ENCODE measurements at regions not wholly inside any gene's neighbourhood (a gene's known extent, or its start where the extent isn't known, plus 50 kb on each side); places are given as distances from the start of the nearest gene placed in this dataset.
"Not testable (repeated sequence)": the region's sequence is repeated elsewhere in the genome, so short reads cannot be mapped to it uniquely, and the experiment has no call there.

GRCh38 chr4:83947830-83948193 is 411.9 kb downstream of the GPAT3 start:
- intact Hi-C loops (cut with DNase I): no loop called here
- Histone ChIP-seq H3K4me3 (replicated peaks in 1 of 3) (no peak overlapping the region), H3K9me3 (no peaks in the 10 kb centered on the region), H3K27ac (no peak overlapping the region), H3K27me3 (no peaks in the 10 kb centered on the region), H3K36me3 (no peaks in the 10 kb centered on the region), H3K4me1 (no peaks in the 10 kb centered on the region)
- no peak for DNase-seq
- 38 to 42% methylated on average over 3 of the region's 3 CpGs for WGBS, 2 donors
- no peak for TF ChIP-seq POLR2A (IDR thresholded peaks at IDR 0.05)
- no peak for TF ChIP-seq CTCF (IDR thresholded peaks at IDR 0.05)

GRCh38 chr4:83947125-83947829 is 411.4 kb downstream of the GPAT3 start:
- Histone ChIP-seq H3K9me3 (no peaks in the 10 kb centered on the region), H3K4me1 (no peaks in the 10 kb centered on the region), H3K36me3 (no peaks in the 10 kb centered on the region), H3K27ac (no peak overlapping the region), H3K4me3 (replicated peaks in 1 of 3) (no peak overlapping the region), H3K27me3 (no peaks in the 10 kb centered on the region)
- DNase-seq: no peak
- WGBS, 2 donors: 84 to 86% methylated on average over 8 of the region's 8 CpGs
- intact Hi-C loops (cut with DNase I): no loop called here
- TF ChIP-seq CTCF (IDR thresholded peaks at IDR 0.05) (no peak), POLR2A (IDR thresholded peaks at IDR 0.05) (no peak)

- H3K9me3 ChIP-seq; H3K27ac ChIP-seq; intact Hi-C loops (cut with DNase I); H3K36me3 ChIP-seq; DNase-seq; H3K4me1 ChIP-seq; H3K27me3 ChIP-seq; H3K4me3 ChIP-seq (replicated peaks in 1 of 3): not testable (repeated sequence)
- 90 to 94% methylated on average over 12 to 14 of the region's 33 CpGs for WGBS, 2 donors
These were observed 407.8 kb downstream of the GPAT3 start for GRCh38 chr4:83943691-83944090.

GRCh38 chr4:83932750-83933391 is 397.0 kb downstream of the GPAT3 start:
- WGBS, 2 donors: 89 to 92% methylated on average over 2 of the region's 2 CpGs
- TF ChIP-seq POLR2A (IDR thresholded peaks at IDR 0.05) (no peak), CTCF (IDR thresholded peaks at IDR 0.05) (no peak)
- intact Hi-C loops (cut with DNase I): no loop called here
- no peak overlapping the region for H3K4me3 ChIP-seq (replicated peaks in 1 of 3)
- no peaks in the 10 kb centered on the region for H3K9me3 ChIP-seq
- no peaks in the 10 kb centered on the region for H3K27me3 ChIP-seq
- H3K27ac ChIP-seq: no peak overlapping the region
- DNase-seq: no peak
- H3K4me1 ChIP-seq: no peaks in the 10 kb centered on the region
- H3K36me3 ChIP-seq: no peaks in the 10 kb centered on the region

GRCh38 chr4:83931659-83932438 is 395.9 kb downstream of the GPAT3 start:
- DNase-seq: no peak
- no peak for TF ChIP-seq POLR2A (IDR thresholded peaks at IDR 0.05)
- no peak for TF ChIP-seq CTCF (IDR thresholded peaks at IDR 0.05)
- WGBS, 2 donors: 68 to 83% methylated on average over 5 to 6 of the region's 6 CpGs

More at GRCh38 chr4:83931659-83932438, 395.9 kb downstream of the GPAT3 start:
- Histone ChIP-seq H3K4me3 (replicated peaks in 1 of 3) (no peak overlapping the region), H3K4me1 (no peaks in the 10 kb centered on the region), H3K27ac (no peak overlapping the region), H3K36me3 (no peaks in the 10 kb centered on the region), H3K9me3 (no peaks in the 10 kb centered on the region), H3K27me3 (no peaks in the 10 kb centered on the region)
- intact Hi-C loops (cut with DNase I): no loop called here
